Ecto neural progenitor cell (in vitro differentiated cells): ENCODE measurements at regions not wholly inside any gene's neighbourhood (a gene's known extent, or its start where the extent isn't known, plus 50 kb on each side); places are given as distances from the start of the nearest gene placed in this dataset.

Experiments used
- DNase-seq: peaks from one replicate; pipeline ENCODE4 v3.0.0-alpha.2; 2018; ENCODE audit warnings: low spot score

- DNase-seq, result no peak
These were observed 192.3 kb upstream of the ZMIZ1 start for GRCh38 chr10:78876449-78876848.

GRCh38 chr10:78879621-78880020 is 189.1 kb upstream of the ZMIZ1 start:
- no peak for DNase-seq

- no peak for DNase-seq
These were observed 182.6 kb upstream of the ZMIZ1 start for GRCh38 chr10:78886129-78886528.

GRCh38 chr10:78889536-78890063 is 179.2 kb upstream of the ZMIZ1 start:
- DNase-seq, result no peak

- DNase-seq, result no peak
These were observed 178.3 kb upstream of the ZMIZ1 start for GRCh38 chr10:78890506-78890905.

GRCh38 chr10:78891741-78892140 is 177.0 kb upstream of the ZMIZ1 start:
- DNase-seq, result no peak

- peak; percentile 31 for DNase-seq
These were observed 176.2 kb upstream of the ZMIZ1 start for GRCh38 chr10:78892338-78893176.

GRCh38 chr10:78893217-78893616 is 175.5 kb upstream of the ZMIZ1 start:
- no peak for DNase-seq

GRCh38 chr10:78894089-78894840 is 174.5 kb upstream of the ZMIZ1 start:
- DNase-seq, result peak; percentile 35

- peak; percentile 33 for DNase-seq
These were observed 173.9 kb upstream of the ZMIZ1 start for GRCh38 chr10:78894841-78895195.

- peak; percentile 42 for DNase-seq
These were observed 173.3 kb upstream of the ZMIZ1 start for GRCh38 chr10:78895469-78895868.

GRCh38 chr10:78896159-78896928 is 172.4 kb upstream of the ZMIZ1 start:
- DNase-seq, result peak; percentile 36

GRCh38 chr10:78898341-78899097 is 170.2 kb upstream of the ZMIZ1 start:
- DNase-seq, result peak; percentile 34

- DNase-seq, result no peak
These were observed 169.5 kb upstream of the ZMIZ1 start for GRCh38 chr10:78899098-78899754.

- peak; percentile 53 for DNase-seq
These were observed 168.6 kb upstream of the ZMIZ1 start for GRCh38 chr10:78899996-78900714.

- no peak for DNase-seq
These were observed 167.9 kb upstream of the ZMIZ1 start for GRCh38 chr10:78900715-78901430.

GRCh38 chr10:78901694-78902093 is 167.1 kb upstream of the ZMIZ1 start:
- DNase-seq, result no peak

- no peak for DNase-seq
These were observed 166.0 kb upstream of the ZMIZ1 start for GRCh38 chr10:78902815-78903214.

GRCh38 chr10:78903341-78903940 is 165.3 kb upstream of the ZMIZ1 start:
- DNase-seq, result peak; percentile 27
